IMR-90 (cell line): ENCODE measurements at regions not wholly inside any gene's neighbourhood (a gene's known extent, or its start where the extent isn't known, plus 50 kb on each side); places are given as distances from the start of the nearest gene placed in this dataset.

Experiments used
- ATAC-seq: fragments of 200-7000 bp; cut with Tn5 transposase; 2 replicates; pipeline ENCODE4 v1.9.1; 2020; ENCODE audit warnings: low read depth, mild to moderate bottlenecking, moderate library complexity
- BruUV-seq: library from RNA; stranded (reverse); fragments of 400-500 nt; replicated peaks from 2 replicates; lab custom pipeline; 2021; lab: Mats Ljungman, UMichigan
- CTCF ChIA-PET: fragments of 300-600 bp; formaldehyde crosslinking; extraction: SDS; loops from one replicate; lab custom pipeline; 2021; ENCODE audit warnings: antibody characterized with exemption; lab: Yijun Ruan, JAX
- POLR2A ChIA-PET: fragments of 300-600 bp; sonication (Branson Sonifier 250); formaldehyde crosslinking; loops from one replicate; lab custom pipeline; 2022; ENCODE audit warnings: antibody characterized with exemption; ENCODE audit not compliant: unreplicated experiment; lab: Charles Lee
- DNase-seq: peaks from one replicate; pipeline ENCODE4 v3.0.0; 2013
- H2AFZ ChIP-seq: replicated peaks from 2 replicates; pipeline ENCODE3; 2013; ENCODE audit warnings: low read length, mild to moderate bottlenecking; ENCODE audit not compliant: poor library complexity
- H2AK5ac ChIP-seq: 2 replicates; pipeline ENCODE4 v1.6.1; 2013; ENCODE audit warnings: low read depth, low read length, inconsistent platforms
- H2AK9ac ChIP-seq: replicated peaks from 2 replicates; pipeline ENCODE3; 2013; ENCODE audit warnings: mild to moderate bottlenecking, low read depth, low read length, moderate library complexity; ENCODE audit not compliant: poor library complexity
- H2BK120ac ChIP-seq: 2 replicates; pipeline ENCODE4 v1.6.1; 2013; ENCODE audit warnings: low read depth, low read length, inconsistent platforms
- H2BK15ac ChIP-seq: 3 replicates; pipeline ENCODE4 v1.6.1; 2013; ENCODE audit warnings: low read depth, low read length, inconsistent platforms
- H2BK20ac ChIP-seq: 2 replicates; pipeline ENCODE4 v1.6.1; 2013; ENCODE audit warnings: low read depth, mild to moderate bottlenecking, inconsistent platforms, low read length, moderate library complexity
- H2BK5ac ChIP-seq: 2 replicates; pipeline ENCODE4 v1.6.1; 2013; ENCODE audit warnings: mild to moderate bottlenecking, low read depth, low read length, inconsistent platforms; ENCODE audit not compliant: poor library complexity, severe bottlenecking
- H3K14ac ChIP-seq: replicated peaks from 2 replicates; pipeline ENCODE4 v1.6.1; 2013; ENCODE audit warnings: low read depth, low read length, inconsistent platforms
- H3K18ac ChIP-seq: 2 replicates; pipeline ENCODE4 v1.6.1; 2013; ENCODE audit warnings: low read depth, low read length, control low read depth
- H3K23ac ChIP-seq: 2 replicates; pipeline ENCODE4 v1.6.1; 2013; ENCODE audit warnings: low read depth, low read length, inconsistent platforms
- H3K27ac ChIP-seq: 2 replicates; pipeline ENCODE4 v1.5.1; 2013; ENCODE audit warnings: mild to moderate bottlenecking, control low read depth, low read length; ENCODE audit not compliant: insufficient read depth
- H3K27me3 ChIP-seq: 2 replicates; pipeline ENCODE4 v1.6.1; 2013; ENCODE audit warnings: low read length; ENCODE audit not compliant: control insufficient read depth, insufficient read depth
- H3K36me3 ChIP-seq: 2 replicates; pipeline ENCODE4 v1.6.1; 2013; ENCODE audit warnings: low read length, mixed read lengths; ENCODE audit not compliant: control insufficient read depth, insufficient read depth
- H3K4ac ChIP-seq: 2 replicates; pipeline ENCODE4 v1.6.1; 2013; ENCODE audit warnings: low read depth, low read length, inconsistent platforms
- H3K4me1 ChIP-seq: 2 replicates; pipeline ENCODE4 v1.6.1; 2013; ENCODE audit warnings: low read length, mixed read lengths; ENCODE audit not compliant: control insufficient read depth, insufficient read depth
- H3K4me2 ChIP-seq: 2 replicates; pipeline ENCODE4 v1.6.1; 2013; ENCODE audit warnings: low read depth, mild to moderate bottlenecking, control low read depth, low read length, moderate library complexity
- H3K4me3 ChIP-seq: 2 replicates; pipeline ENCODE4 v1.5.1; 2013; ENCODE audit warnings: low read depth, mild to moderate bottlenecking, control low read depth, low read length, moderate library complexity; ENCODE audit not compliant: insufficient read depth
- H3K56ac ChIP-seq: 2 replicates; pipeline ENCODE4 v1.6.1; 2013; ENCODE audit warnings: low read length, inconsistent platforms; ENCODE audit not compliant: insufficient read depth; ENCODE audit errors: extremely low read depth
- H3K79me1 ChIP-seq, 2 experiments: 2 replicates each; pipeline ENCODE4 v1.6.1; 2013; ENCODE audit warnings: low read length in 2 of 2, inconsistent platforms in 1 of 2, low read depth in 1 of 2
- H3K9ac ChIP-seq: 2 replicates; pipeline ENCODE4 v1.6.1; 2013; ENCODE audit warnings: low read depth, low read length, control low read depth
- H3K9me1 ChIP-seq: 2 replicates; pipeline ENCODE4 v1.6.1; 2013; ENCODE audit warnings: low read length, inconsistent platforms; ENCODE audit not compliant: insufficient read depth
- H3K9me3 ChIP-seq: 2 replicates; pipeline ENCODE4 v1.6.1; 2013; ENCODE audit warnings: low read length; ENCODE audit not compliant: control insufficient read depth, insufficient read depth
- H4K20me1 ChIP-seq: 2 replicates; pipeline ENCODE4 v1.6.1; 2013; ENCODE audit warnings: low read length, inconsistent platforms; ENCODE audit not compliant: insufficient read depth
- H4K5ac ChIP-seq: 2 replicates; pipeline ENCODE4 v1.6.1; 2013; ENCODE audit warnings: mild to moderate bottlenecking, low read depth, low read length, control low read depth
- H4K8ac ChIP-seq, 2 experiments: 2 replicates each; pipeline ENCODE4 v1.6.1; 2013; ENCODE audit warnings: low read depth in 2 of 2, low read length in 2 of 2, control low read depth in 1 of 2, inconsistent platforms in 1 of 2
- H4K91ac ChIP-seq: 2 replicates; pipeline ENCODE4 v1.6.1; 2013; ENCODE audit warnings: low read depth, low read length, inconsistent platforms; ENCODE audit not compliant: insufficient read depth
- CHD1 ChIP-seq: IDR thresholded peaks from 2 replicates; pipeline ENCODE4 v1.6.1; 2012; ENCODE audit warnings: low read depth, low read length, improper control_type of control experiment
- CTCF ChIP-seq: conservative IDR thresholded peaks from 2 replicates; pipeline ENCODE4 v1.5.1; 2012; ENCODE audit warnings: mild to moderate bottlenecking, low read depth, low read length, improper control_type of control experiment
- MAZ ChIP-seq: IDR thresholded peaks from 2 replicates; pipeline ENCODE4 v1.6.1; 2012; ENCODE audit warnings: low read depth, mild to moderate bottlenecking, low read length, improper control_type of control experiment, moderate library complexity, borderline replicate concordance
- MXI1 ChIP-seq: IDR thresholded peaks from 2 replicates; pipeline ENCODE4 v1.6.1; 2012; ENCODE audit warnings: low read depth, mild to moderate bottlenecking, low read length, moderate library complexity, borderline replicate concordance
- NFE2L2 ChIP-seq: fragments of 150-350 bp; IDR thresholded peaks from 2 replicates; pipeline ENCODE4 v1.6.1; 2016; ENCODE audit warnings: low read depth, mild to moderate bottlenecking, low read length
- RAD21 ChIP-seq: IDR thresholded peaks from 2 replicates; pipeline ENCODE4 v1.6.1; 2012; ENCODE audit warnings: low read length, improper control_type of control experiment
- RCOR1 ChIP-seq: IDR thresholded peaks from 2 replicates; pipeline ENCODE4 v1.6.1; 2012; ENCODE audit warnings: mild to moderate bottlenecking, low read length, improper control_type of control experiment; ENCODE audit not compliant: insufficient replicate concordance
- RFX5 ChIP-seq: IDR thresholded peaks from 2 replicates; pipeline ENCODE4 v1.8.0; 2012; ENCODE audit warnings: low read depth, mild to moderate bottlenecking, low read length, moderate library complexity
- SMC3 ChIP-seq: fragments of 150-350 bp; IDR thresholded peaks from 2 replicates; pipeline ENCODE4 v1.6.1; 2016; ENCODE audit warnings: low read depth, mild to moderate bottlenecking, antibody characterized with exemption, low read length, moderate library complexity
- USF2 ChIP-seq: fragments of 150-350 bp; IDR thresholded peaks from 2 replicates; pipeline ENCODE4 v1.6.1; 2017; ENCODE audit warnings: mild to moderate bottlenecking, antibody characterized with exemption, low read length, low read depth
- WGBS, 2 experiments: methylation state at CpG; one replicate each; pipeline versions ENCODE4 v1.1.5 to v1.1.7; 2013; ENCODE audit warnings: missing lambda C conversion rate in 2 of 2; ENCODE audit not compliant: insufficient read length in 1 of 2; ENCODE audit errors: extremely low coverage in 2 of 2; 5-methylcytosine and 5-hydroxymethylcytosine counted together
- dilution Hi-C: fragments of 300-500 bp; cut with HindIII; formaldehyde crosslinking; loops from one replicate; pipeline ENCODE4 v1.14.3; 2018; ENCODE audit warnings: low sequenced_read_pairs; ENCODE audit not compliant: unreplicated experiment
- in situ Hi-C: fragments of 300-500 bp; cut with MboI; formaldehyde crosslinking; loops from 3 replicates; pipeline ENCODE4 v1.14.3; 2019; ENCODE audit warnings: low sequenced_read_pairs, inconsistent platforms, mixed read lengths
- intact Hi-C: fragments of 100-400 bp; cut with micrococcal nuclease; formaldehyde crosslinking; loops from 2 replicates; pipeline ENCODE4 v1.10.0; 2022

GRCh38 chr4:17323554-17324385 is 188.1 kb downstream of the QDPR start:
- Histone ChIP-seq H3K4me3 (no peak overlapping the region; the same call in 1 of the 2 replicates), H3K79me1 (no peaks in the 10 kb centered on the region), H3K9me3 (peaks cover 6% of the 10 kb centered on the region), H3K14ac (peak overlapping the region; percentile 76), H3K27me3 (no peaks in the 10 kb centered on the region), H4K20me1 (no peaks in the 10 kb centered on the region), H3K27ac (peak overlapping the region; percentile 73; the same call in 1 of the 2 replicates), H2AK5ac (peak overlapping the region; percentile 60), H2AK9ac (peak overlapping the region; percentile 68), H3K18ac (peak overlapping the region; percentile 55), H3K9ac (peak overlapping the region; percentile 11; the same call in 1 of the 2 replicates), H3K9me1 (0 out of 2 replicates have a peak, but pooled peaks cover 7% of the 10 kb centered on the region), H3K4me1 (peaks cover 4% of the 10 kb centered on the region; the same call in 1 of the 2 replicates), H3K4me2 (peak overlapping the region; percentile 68), H3K23ac (peak overlapping the region; percentile 51), H3K36me3 (no peaks in the 10 kb centered on the region), H2BK5ac (peak overlapping the region; percentile 39), H4K8ac (peak overlapping the region; percentile 7 to 91), H2BK15ac (peak overlapping the region; percentile 37; the same call in 2 of the 3 replicates), H3K4ac (peak overlapping the region; percentile 80), H2AFZ (peak overlapping the region; percentile 88), H3K56ac (peak overlapping the region; percentile 86; the same call in 1 of the 2 replicates), H4K5ac (peak overlapping the region; percentile 29; the same call in 1 of the 2 replicates), H2BK120ac (peak overlapping the region; percentile 92), H2BK20ac (peak overlapping the region; percentile 89), H4K91ac (peak overlapping the region; percentile 86)
- DNase-seq, result peak; percentile 60
- no TSS peak for BruUV-seq
- TF ChIP-seq USF2 (no peak), RAD21 (no peak), MAZ (no peak), NFE2L2 (no peak), CHD1 (no peak), RFX5 (no peak), CTCF (no peak), SMC3 (no peak), RCOR1 (no peak), MXI1 (no peak)
- peak; percentile 66 for ATAC-seq
- dilution Hi-C loops, result no loop called here
- ChIA-PET POLR2A (interaction anchor here (0.6 kb wide), 1 partner anchor 449 kb away, joined by 3 read pairs; no protein-coding TSS in a partner anchor), CTCF (interaction anchor here (0.6 to 2.9 kb wide), 26 partner anchors 11 to 819 kb away, joined by 3 to 13 read pairs (median 3); partner anchors contain the start of gene LDB2)
- no CpG with 5 or more reads among the region's 10 CpGs for WGBS, 2 experiments
- in situ Hi-C loops, result loop anchor here (5.0 to 25.0 kb wide), 4 partner anchors 411 to 1039 kb away; no protein-coding TSS in a partner anchor
- intact Hi-C loops, result loop anchor here (1.0 to 2.0 kb wide), 7 partner anchors 221 to 1033 kb away; partner anchors contain the start of gene LDB2
